Mammary epithelial cell (primary cell): ENCODE measurements at regions not wholly inside any gene's neighbourhood (a gene's known extent, or its start where the extent isn't known, plus 50 kb on each side); places are given as distances from the start of the nearest gene placed in this dataset.

Experiments used
- EZH2 ChIP-seq: IDR thresholded peaks from 2 replicates; pipeline ENCODE4 v1.6.1; 2012; ENCODE audit warnings: low read length, inconsistent platforms, borderline replicate concordance
- TF ChIP-seq, protein P1 (sequence below), 2 donors: IDR thresholded peaks in 1 of 2; conservative IDR thresholded peaks in 1 of 2; 2 replicates each; pipeline ENCODE4 v1.5.1; 2011 to 2012; ENCODE audit warnings: inconsistent platforms in 2 of 2, low read length in 2 of 2, mild to moderate bottlenecking in 2 of 2, control low read depth in 1 of 2, low read depth in 1 of 2; ENCODE audit not compliant: insufficient read depth in 1 of 2; ENCODE audit errors: extremely low read depth in 1 of 2

DNA sequence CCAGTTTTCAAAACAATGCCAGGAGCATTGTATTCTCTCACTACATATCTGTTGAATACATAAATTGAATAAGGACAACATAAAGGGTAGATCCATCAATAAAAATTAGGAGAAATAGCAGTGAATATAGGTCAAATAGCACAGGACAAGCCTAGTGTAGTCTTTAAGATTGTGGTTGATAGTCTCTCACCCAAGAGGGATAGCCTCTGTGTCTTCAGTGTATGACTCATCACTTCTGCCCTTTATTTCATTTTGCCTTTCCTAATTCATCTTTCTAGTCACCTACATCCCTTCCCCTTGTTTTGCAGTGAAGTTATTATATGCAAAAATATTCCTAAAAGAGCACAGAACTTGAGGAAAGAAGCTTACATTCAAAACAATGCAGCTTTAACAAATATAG lies 335.0 kb upstream of the TUSC1 start:
- no peak for TF ChIP-seq EZH2
- TF ChIP-seq, protein P1, sequence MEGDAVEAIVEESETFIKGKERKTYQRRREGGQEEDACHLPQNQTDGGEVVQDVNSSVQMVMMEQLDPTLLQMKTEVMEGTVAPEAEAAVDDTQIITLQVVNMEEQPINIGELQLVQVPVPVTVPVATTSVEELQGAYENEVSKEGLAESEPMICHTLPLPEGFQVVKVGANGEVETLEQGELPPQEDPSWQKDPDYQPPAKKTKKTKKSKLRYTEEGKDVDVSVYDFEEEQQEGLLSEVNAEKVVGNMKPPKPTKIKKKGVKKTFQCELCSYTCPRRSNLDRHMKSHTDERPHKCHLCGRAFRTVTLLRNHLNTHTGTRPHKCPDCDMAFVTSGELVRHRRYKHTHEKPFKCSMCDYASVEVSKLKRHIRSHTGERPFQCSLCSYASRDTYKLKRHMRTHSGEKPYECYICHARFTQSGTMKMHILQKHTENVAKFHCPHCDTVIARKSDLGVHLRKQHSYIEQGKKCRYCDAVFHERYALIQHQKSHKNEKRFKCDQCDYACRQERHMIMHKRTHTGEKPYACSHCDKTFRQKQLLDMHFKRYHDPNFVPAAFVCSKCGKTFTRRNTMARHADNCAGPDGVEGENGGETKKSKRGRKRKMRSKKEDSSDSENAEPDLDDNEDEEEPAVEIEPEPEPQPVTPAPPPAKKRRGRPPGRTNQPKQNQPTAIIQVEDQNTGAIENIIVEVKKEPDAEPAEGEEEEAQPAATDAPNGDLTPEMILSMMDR (conservative IDR thresholded peaks at IDR 0.05 in 1 of 2, IDR thresholded peaks at IDR 0.05 in 1 of 2; ENCODE audit: extremely low read depth in 1 of 2, insufficient read depth in 1 of 2, low read depth in 1 of 2, low read length in 2 of 2) = no peak
